GM18907 (cell line): ENCODE measurements at regions not wholly inside any gene's neighbourhood (a gene's known extent, or its start where the extent isn't known, plus 50 kb on each side); places are given as distances from the start of the nearest gene placed in this dataset.
"Not testable (repeated sequence)": the region's sequence is repeated elsewhere in the genome, so short reads cannot be mapped to it uniquely, and the experiment has no call there.

Experiments used
- ATAC-seq: cut with Tn5 transposase; IDR thresholded peaks from one replicate; pipeline ENCODE4 v1.9.1; 2021; ENCODE audit warnings: mild to moderate bottlenecking, moderate library complexity; ENCODE audit not compliant: unreplicated experiment

DNA sequence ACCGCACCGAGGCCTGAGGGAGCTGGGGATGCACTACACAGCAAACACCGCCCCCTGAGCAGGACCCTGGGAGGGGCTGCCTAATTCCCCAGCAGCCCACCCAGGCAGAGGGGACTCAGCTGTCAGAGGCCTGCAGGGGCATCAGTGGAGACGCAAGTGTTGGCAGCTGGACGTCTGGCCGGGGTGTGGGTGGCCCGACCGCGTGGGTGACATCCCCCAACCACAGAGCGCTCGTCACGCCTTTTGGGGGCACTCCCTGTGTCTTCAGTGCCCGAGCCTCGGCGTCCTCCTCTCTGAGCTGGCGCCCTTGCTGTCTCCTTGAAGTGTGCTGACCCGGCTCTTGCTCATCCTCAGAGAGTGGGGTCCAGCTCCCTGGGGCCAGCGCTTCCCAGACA lies 150.2 kb downstream of the BRD1 start:
- no peak for ATAC-seq

DNA sequence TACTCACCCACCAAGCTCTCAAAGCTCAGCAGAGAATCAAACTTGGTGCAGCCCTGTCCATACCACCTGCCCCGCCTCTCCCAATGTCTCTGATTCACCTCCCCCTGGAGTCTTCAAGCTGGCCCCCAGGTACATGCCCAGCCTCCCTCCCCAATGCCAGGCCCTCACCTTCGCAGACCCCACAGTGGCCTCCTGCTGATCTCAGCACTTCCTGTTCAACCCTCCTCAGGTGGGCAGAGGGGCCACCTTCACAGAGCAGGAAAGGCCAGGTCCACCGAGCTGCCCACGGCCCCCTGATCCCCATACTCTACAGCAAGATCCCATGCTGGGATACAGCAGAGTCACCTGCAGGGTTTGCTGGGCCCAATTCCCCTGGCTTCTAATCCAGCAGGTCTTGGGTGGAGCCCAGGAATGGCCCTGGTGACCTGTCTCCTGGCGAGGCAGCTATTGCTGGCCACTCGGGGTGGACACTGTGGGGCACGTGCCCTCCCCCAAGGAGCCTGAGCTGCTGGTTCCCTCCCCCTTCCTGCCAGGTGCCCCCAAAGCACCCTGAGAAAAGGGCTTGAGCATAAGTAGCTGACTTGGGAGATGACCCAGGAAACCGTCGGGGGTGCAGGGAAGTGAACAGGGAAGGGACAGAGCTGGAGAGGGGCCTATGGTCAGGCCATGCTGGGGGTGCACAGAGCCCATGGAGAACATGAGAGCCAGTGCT lies 150.7 kb downstream of the BRD1 start:
- no peak for ATAC-seq

DNA sequence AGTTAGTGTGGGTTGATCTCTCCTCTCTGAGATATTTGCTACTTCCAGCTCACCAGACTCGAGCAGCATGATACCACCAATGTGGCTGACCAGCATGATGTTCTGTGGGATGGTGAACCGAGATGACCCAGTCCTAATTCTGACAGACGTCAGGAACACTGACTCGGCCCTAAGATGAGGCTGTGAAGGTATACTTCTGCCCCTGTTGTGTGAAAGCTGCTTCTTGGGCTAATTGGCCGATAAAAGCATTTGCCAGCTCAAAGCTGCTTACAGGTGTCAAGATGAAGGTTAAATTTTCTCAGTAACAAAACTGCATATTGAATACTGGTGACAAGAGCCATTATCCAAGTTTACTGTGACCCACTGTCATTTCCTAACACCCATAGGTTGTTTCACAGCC lies 151.4 kb downstream of the BRD1 start:
- no peak for ATAC-seq

DNA sequence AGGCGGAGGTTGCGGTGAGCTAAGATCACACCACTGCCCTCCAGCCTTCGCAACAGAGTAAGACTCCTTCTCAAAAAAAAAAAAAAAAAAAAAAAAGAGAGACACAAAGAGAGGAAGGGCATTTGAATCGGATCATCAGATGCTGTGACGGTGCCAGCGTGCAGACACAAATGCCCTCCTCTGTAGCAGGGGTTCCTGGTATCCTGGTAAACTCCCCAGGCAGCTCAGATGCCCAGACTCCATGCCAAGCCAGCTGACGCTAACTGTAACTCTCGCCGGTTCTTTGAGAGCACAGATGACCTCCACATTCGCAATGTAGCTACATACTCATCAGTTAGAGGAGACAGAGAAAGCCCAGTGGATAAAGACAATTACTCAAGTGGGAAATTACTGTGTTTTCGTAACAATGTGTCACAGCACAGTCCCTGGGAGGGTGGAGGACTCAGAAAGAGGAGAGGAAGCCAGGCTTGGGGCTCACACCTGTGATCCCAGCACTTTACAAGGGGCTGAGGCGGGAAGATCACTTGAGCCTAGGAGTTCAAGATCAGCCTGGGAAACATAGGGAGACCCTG lies 153.1 kb downstream of the BRD1 start:
- no peak for ATAC-seq

DNA sequence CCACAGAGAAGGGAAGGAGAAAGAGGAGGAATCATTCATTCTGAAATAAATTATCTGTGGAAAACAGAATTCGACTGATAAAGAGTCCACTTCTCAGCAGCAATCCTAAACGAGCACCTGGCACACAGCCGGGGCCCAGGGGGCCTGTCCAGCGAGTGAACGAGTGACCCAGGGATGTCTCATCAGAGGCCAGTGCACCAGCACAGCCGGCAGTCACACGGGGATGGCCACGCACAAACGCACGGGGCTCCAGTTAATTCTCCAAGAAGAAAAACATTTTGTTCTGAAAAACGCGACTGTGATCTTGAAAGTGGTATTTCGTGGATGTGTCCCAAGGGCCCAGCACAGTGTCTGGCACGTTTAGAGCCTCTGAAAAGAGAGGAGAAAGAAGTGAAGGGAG lies 154.6 kb downstream of the BRD1 start:
- ATAC-seq = no peak

DNA sequence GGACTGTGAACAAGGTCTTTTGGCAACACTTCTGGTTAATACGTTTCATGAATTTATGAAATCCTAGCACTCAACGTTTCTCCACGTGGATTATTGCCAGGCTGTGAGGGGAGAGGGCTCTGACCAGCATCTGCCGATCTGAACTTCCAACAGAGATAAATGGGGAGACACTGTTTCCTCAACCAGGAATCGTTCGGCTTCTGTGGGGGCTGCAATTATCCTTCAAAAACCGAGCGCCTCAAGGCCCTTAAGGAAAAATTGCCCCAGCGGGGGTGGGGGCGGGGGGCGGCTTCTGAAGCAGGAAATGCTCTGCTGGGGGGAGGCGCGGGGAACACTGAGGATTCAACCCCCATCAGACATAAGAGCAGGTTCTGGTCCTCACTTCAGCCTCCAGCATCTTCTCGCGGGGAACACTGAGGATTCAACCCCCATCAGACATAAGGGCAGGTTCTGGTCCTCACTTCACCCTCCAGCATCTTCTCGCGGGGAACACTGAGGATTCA lies 155.6 kb downstream of the BRD1 start:
- no peak for ATAC-seq

DNA sequence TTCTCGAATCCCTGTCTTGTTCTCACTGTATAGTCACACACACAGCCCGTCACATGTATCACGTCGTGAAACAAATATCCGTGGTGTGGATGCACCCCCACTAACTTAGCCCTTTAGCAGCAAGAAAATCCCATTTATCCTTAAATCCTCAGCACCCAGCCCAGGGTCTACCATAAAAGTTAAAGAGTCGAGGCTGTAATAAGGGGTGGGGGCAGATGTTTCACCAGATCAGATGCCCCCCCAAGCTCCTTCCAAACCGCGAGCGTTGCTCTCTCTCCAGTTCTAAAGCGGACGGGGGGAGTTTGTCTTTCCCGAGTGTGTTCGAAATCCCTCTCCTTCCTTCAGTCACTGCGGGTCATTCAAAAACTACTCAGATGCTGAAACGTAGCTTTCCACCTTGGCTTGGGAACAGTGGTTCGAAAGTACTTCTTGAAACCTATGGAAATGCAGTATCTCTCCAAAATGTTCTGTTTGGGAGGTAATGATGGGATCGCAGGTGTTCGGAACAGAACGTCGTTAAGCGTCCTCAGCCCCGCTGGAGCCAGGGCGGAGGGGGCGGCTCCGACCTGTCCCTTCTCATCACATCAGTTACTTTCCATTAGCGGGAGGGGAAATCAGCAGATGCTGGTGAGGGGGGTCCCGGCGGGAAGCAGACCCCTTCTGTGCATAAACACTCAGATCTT lies 156.2 kb downstream of the BRD1 start:
- no peak for ATAC-seq

DNA sequence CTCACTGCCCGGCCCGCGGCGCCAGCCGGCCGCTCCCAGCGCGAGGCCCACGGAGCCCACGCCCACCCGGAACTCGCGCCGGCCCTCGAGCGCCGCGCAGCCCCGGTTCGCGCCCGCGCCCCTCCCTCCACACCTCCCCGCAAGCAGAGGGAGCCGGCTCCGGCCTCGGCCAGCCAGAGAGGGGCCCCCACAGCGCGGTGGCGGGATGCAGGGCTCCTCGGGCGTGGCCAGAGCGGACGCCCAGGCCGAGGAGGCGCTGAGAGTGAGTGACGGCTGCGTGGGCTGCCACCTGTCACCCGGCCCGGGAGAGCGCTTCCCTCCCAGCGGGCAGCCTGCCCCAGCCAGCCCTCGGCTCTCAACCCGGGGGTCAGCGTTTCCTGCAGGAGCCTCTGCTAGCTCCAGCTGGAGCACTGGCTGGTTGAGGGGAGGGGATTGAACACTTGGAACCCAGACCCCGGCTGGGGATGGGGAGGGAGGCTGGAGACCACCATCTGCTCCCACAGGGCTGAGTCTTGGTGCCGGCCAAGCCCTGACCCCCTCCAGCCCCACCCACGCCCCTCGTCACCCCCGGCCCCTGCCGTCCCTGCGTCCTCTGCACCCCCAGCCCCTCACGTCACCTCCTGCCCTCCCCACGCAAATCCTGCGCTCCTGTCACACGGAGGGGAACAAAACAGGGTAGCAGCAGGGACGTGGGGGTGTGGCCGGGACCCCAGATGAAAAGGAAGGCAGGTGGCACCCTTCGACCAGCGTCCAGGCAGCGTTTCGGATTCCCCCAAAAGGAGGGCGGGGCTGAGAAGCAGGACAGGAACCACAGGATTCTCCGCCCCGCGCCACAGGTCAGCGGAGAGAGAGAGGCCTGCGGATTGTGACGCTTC lies 157.0 kb downstream of the BRD1 start:
- no peak for ATAC-seq

DNA sequence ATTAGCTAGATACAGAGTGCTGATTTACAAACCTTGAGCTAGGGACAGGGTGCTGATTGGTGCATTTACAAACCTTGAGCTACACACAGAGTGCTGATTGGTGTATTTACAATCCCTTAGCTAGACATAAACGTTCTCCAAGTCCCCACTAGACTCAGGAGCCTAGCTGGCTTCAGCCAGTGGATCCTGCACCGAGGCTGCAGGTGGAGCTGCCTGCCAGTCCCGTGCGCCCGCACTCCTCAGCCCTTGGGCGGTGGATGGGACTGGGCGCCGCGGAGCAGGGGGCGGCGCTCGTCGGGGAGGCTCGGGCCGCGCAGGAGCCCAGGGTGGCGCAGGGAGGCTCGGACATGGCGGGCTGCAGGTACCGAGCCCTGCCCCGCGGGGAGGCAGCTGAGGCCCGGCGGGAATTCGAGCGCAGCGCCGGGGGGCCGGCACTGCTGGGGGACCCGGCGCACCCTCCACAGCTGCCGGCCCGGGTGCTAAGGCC lies 157.7 kb downstream of the BRD1 start:
- ATAC-seq = not testable (repeated sequence)

DNA sequence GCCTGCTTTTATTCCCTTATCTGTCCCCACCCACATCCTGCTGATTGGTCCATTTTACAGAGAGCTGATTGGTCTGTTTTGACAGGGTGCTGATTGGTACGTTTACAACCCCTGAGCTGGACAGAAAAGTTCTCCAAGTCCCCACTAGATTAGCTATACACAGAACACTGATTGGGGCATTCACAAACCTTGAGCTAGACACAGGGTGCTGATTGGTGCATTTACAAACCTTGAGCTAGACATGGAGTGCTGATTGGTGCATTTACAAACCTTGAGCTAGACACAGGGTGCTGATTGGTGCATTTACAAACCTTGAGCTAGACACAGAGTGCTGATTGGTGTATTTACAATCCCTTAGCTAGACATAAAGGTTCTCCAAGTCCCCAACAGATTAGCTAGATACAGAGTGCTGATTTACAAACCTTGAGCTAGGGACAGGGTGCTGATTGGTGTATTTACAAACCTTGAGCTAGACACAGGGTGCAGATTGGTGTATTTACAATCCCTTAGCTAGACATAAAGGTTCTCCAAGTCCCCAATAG lies 158.2 kb downstream of the BRD1 start:
- not testable (repeated sequence) for ATAC-seq

DNA sequence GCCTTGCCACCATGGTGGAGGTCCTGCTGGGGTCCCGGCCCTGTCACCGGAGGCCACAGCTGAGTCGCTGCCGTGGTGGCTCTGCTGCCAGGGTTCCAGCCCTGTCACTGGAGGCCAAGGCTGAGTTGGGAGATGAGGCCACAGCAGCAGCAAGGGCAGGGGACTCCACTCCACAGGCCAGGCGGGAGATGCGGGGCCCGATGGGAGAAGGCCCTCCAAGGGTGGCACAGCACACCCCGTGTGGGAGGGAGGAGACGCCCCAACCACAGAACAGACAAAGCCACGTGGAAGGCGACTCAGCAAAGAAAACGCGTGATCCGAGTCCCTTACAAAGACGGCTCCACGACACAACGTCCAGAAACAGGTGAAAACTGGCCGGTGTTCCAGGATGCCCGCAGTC lies 159.3 kb downstream of the BRD1 start:
- no peak for ATAC-seq

DNA sequence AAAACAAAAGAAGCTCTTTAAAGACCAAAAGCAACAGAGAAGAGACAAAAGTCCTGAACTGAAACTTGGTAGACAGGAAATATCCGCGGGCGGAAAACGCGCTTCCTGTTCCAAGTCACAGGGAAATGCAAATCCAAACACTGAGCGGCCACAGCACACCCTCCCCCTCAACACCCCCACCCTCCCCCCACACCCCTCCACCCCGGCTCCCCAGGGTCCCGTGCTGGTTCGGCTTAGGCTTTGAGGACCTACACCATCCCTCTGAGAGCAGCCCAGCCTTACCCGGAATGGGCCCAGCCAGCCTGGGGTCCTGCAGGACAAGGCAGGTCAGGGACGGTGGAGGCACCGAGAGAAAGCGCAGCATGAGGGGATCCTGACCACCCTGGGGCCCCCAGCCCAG lies 160.4 kb downstream of the BRD1 start:
- no peak for ATAC-seq

DNA sequence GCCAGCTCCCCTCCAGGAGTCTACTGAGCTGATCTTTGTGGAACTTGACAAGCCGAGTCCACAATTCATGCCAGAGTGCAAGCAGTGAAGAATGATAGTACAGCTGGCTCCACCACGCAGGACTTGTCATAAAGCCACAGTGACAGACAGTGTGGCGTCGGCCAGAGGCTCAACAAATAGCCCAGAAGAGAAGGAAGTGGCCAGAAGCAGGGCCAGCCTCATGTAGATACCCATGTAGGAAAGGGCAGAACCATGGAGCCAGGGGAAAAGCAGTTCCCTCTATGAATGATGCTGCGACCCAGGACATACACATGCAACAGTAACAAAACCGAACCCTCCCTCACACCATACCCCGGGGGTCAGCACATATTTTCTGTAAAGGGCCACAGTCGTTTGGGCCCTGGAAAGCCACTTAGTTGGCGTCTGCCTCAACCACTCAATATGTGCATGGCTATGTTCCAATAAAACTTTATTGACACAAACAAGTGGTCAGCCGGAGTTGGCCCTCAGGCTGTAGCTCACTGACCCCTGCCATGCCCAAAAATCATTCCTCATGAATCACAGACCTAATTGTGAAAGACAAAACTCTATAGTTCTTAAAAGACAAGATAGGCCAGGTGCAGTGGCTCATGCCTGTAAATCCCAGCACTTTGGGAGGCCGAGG lies 161.4 kb downstream of the BRD1 start:
- no peak for ATAC-seq

DNA sequence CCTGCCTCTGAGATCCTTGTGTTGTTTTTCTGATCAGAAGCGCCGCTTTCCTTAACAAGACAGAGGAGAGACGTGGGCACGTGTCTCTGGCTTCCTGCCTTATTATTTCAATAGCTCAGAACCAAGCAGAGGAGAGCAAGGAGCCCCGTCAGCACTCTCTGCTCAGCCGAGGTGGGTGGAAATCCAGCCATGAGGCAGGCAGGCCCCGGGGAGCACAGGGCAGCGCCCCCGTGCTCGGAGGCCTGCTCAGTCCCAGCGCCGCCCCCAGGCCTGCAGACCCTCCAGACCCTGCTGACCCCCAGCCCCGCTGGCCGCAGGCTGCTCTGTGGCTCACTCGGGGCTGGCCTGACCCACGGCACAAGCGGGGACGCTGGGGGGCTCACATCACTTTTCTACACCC lies 162.8 kb downstream of the BRD1 start:
- ATAC-seq = no peak

DNA sequence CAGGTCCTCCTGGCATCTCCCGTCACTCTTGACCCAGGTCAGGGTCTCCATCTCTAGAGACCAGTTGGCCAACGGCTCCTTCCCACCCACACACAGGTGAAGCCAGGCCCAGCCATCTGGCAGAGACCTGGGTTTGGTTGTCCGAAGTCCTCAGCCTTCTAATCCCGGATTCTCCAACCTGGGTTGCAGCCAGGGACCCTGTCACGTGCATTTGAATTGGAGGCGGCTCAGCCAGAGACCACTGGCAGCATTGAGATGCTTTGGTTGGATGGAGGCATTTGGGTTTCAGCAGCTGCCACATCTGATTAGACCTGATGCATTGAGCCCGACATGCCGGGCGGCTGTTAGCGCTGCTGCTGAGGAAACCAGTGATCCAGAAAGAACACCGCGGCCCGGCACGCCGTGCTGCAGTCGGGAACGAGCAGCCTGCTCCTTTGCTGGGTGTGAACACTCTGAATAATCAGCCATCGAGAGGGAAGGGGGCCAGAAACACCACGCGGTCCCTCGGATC lies 163.2 kb downstream of the BRD1 start:
- ATAC-seq = no peak

DNA sequence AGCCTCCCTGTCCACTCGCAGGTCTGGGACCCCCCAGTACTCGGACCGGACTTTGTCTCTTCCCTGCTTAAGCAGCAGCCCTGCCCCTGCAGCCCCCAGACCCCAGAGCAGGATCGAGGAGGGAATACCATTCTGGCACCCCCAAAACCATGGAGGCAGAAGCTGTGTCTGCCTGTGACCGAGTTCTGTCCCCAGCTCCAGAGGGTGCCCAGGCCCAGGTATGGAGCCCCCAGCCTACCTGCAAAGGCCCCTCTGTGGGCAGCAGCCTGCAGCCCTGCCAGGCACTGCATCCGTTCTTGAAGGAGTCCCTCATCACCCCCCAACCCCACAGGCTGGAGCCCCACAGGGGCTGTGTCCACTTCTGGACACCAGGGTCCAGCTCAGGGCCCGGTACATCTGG lies 163.8 kb downstream of the BRD1 start:
- no peak for ATAC-seq

DNA sequence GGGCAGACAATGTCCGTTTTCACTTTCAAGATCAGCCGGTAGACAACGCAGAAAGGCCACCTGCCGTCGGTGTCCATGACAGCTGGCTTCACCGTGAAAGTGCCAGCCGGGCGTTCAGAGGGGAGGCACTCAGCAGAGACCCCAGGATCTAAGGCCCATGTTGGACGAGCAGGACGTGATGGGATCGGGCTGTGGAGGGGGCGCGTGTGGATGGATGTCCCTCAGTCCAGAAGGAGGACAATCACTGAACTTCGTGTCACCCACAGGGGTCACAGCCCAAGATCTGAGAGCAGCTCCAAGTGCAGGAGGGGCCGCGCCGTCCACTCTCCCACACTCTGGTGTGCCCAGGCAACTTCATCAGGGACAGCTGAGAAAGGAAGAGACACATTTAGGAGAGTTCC lies 164.4 kb downstream of the BRD1 start:
- no peak for ATAC-seq

DNA sequence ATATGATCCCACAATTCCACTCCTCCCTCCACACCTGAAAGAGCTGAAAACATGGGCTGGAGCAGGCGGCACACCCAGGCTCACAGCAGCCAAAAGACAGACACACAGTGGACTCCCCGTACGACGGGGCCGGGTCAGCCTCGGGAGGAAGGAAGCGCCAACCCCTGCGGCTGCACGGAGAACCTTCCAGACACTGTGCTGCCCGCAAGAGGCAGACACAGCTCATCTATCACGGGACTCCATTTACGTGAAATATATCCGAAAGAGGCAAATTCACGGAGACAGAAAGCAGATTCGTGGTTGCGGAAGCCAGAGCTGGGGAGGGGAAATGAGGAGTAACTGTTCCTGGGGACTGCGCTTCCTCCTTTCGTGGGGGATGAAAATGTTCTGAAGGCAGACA lies 165.0 kb downstream of the BRD1 start:
- no peak for ATAC-seq

DNA sequence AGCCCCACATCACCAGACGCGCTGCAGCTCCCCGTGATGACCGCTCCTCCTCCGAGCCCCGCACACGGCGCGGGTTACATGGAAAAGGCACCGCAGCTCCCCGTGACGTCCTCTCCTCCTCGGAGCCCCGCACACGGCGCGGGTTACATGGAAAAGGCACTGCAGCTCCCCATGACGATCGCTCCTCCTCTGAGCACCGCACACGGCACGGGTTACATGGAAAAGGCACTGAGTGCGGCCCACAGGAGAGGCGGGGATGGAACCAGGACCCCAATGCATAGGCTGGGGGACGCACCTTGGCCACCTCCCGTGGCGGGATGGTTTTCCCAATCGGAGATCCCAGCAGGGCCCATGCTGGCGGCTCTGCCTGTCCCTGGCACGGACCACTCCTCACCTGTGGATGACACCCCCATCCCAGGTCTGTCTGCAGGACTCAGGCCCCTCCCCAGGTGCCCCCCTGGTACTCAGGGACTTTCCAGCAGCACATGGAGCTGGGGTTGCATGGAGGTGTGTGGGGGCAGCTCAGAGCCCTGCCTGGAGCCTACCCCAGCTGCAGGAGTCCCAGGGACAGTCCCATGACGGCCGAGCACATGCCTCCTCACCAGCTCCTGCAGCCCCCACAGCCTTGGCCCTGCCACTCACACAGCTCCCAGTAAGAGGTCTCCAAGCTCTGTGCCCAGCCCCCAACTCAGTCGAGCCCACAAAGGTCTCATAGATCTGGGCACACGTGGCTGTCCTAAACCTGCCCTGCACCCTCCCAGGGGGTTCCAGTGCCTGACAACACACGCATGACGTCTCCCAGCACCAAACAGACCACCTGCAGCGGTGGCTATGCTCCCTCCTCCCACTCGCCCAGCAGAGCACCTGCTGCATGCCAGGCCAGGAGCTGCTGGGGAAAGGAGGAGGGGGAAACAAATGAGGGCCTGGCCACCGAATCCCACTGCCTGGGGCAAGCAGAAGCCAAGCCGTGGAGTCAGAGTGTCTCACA lies 166.6 kb downstream of the BRD1 start:
- no peak for ATAC-seq
